MV-4-11 (cell line): ENCODE measurements at regions not wholly inside any gene's neighbourhood (a gene's known extent, or its start where the extent isn't known, plus 50 kb on each side); places are given as distances from the start of the nearest gene placed in this dataset.

Experiments
- DNase-seq: peaks from one replicate; lab custom pipeline; 2025; lab: John Stamatoyannopoulos, UW

- no peak for DNase-seq
These were observed 228.8 kb downstream of the FBXO15 start for GRCh38 chr18:73918816-73919215.

- DNase-seq = no peak
These were observed 230.6 kb downstream of the FBXO15 start for GRCh38 chr18:73917046-73917445.

GRCh38 chr18:73913505-73913904 lies 234.1 kb downstream of the FBXO15 start:
- no peak for DNase-seq

- DNase-seq = peak; percentile 3
These were observed 239.3 kb downstream of the FBXO15 start for GRCh38 chr18:73908323-73908722.

- no peak for DNase-seq
These were observed 246.1 kb downstream of the FBXO15 start for GRCh38 chr18:73901566-73901965.

GRCh38 chr18:73901151-73901550 lies 246.5 kb downstream of the FBXO15 start:
- DNase-seq = no peak

GRCh38 chr18:73900106-73900835 lies 247.4 kb downstream of the FBXO15 start:
- no peak for DNase-seq

GRCh38 chr18:73897517-73897916 lies 250.1 kb downstream of the FBXO15 start:
- DNase-seq = no peak

GRCh38 chr18:73896685-73897084 lies 250.9 kb downstream of the FBXO15 start:
- no peak for DNase-seq

- DNase-seq = no peak
These were observed 251.9 kb downstream of the FBXO15 start for GRCh38 chr18:73895701-73896100.

- DNase-seq = no peak
These were observed 253.8 kb downstream of the FBXO15 start for GRCh38 chr18:73893880-73894279.

GRCh38 chr18:73891572-73892421 lies 255.8 kb downstream of the FBXO15 start:
- no peak for DNase-seq

GRCh38 chr18:73888565-73888964 lies 259.1 kb downstream of the FBXO15 start:
- no peak for DNase-seq

- no peak for DNase-seq
These were observed 259.8 kb downstream of the FBXO15 start for GRCh38 chr18:73887801-73888200.

- DNase-seq = no peak
These were observed 262.8 kb downstream of the FBXO15 start for GRCh38 chr18:73884868-73885267.

GRCh38 chr18:73881396-73881917 lies 266.2 kb downstream of the FBXO15 start:
- no peak for DNase-seq

GRCh38 chr18:73880387-73880786 lies 267.2 kb downstream of the FBXO15 start:
- no peak for DNase-seq

GRCh38 chr18:73879766-73880165 lies 267.9 kb downstream of the FBXO15 start:
- no peak for DNase-seq

GRCh38 chr18:73879328-73879727 lies 268.3 kb downstream of the FBXO15 start:
- no peak for DNase-seq

- no peak for DNase-seq
These were observed 278.5 kb downstream of the FBXO15 start for GRCh38 chr18:73869182-73869581.

GRCh38 chr18:73861771-73862170 lies 285.9 kb downstream of the FBXO15 start:
- peak; percentile 30 for DNase-seq

GRCh38 chr18:73859837-73860397 lies 287.7 kb downstream of the FBXO15 start:
- DNase-seq = no peak
